SW480 (cell line): ENCODE measurements at regions not wholly inside any gene's neighbourhood (a gene's known extent, or its start where the extent isn't known, plus 50 kb on each side); places are given as distances from the start of the nearest gene placed in this dataset.

ENCODE experiments used
- DNase-seq: peaks from one replicate; pipeline ENCODE4 v3.0.0-alpha.2; 2016; ENCODE audit warnings: low spot score

GRCh38 chr1:116262995-116263385 lies 110.1 kb upstream of the ATP1A1 start:
- DNase-seq: no peak

- DNase-seq: no peak
Measured at GRCh38 chr1:116265931-116266863, 106.8 kb upstream of the ATP1A1 start.

GRCh38 chr1:116266864-116267212 lies 106.2 kb upstream of the ATP1A1 start:
- no peak for DNase-seq

GRCh38 chr1:116268211-116268610 lies 104.8 kb upstream of the ATP1A1 start:
- peak; percentile 68 for DNase-seq

DNA sequence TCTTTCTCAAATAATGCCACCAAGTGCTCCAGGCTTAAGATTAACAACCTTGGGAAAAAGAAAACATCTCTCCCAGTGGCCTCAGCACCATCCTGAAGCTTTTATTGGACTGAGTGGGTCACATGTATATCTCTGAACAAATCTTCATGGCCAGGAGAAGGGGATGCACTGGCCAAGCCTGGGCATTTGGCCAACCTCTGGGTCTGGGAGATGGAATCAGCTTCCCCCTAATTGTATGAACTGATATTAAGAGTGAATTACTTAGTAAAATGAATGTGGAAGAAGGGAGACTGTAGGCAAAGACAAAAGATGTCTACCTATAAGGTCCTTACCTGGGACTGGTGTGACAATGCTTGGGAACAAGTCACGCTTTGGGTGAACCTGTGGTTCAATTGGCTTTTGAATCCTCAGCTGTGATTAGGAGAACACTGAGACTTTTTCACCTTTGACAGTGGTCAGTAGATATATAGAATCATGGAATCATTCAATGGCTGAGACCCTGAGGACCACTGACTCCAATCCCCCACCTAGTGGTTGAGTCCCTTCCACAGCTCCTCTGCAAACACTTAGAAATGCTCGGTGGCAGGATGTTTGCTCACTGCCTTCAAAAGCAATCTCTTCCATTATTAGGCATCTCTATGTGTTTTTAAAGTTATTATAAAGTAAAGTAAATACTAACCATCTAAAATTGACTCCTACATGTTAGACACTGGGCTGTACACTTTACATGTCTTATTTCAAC lies 102.6 kb upstream of the ATP1A1 start:
- no peak for DNase-seq

GRCh38 chr1:116273042-116273783 lies 99.8 kb upstream of the ATP1A1 start:
- DNase-seq: no peak

- DNase-seq: no peak
Measured at GRCh38 chr1:116276532-116276931, 96.5 kb upstream of the ATP1A1 start.

DNA sequence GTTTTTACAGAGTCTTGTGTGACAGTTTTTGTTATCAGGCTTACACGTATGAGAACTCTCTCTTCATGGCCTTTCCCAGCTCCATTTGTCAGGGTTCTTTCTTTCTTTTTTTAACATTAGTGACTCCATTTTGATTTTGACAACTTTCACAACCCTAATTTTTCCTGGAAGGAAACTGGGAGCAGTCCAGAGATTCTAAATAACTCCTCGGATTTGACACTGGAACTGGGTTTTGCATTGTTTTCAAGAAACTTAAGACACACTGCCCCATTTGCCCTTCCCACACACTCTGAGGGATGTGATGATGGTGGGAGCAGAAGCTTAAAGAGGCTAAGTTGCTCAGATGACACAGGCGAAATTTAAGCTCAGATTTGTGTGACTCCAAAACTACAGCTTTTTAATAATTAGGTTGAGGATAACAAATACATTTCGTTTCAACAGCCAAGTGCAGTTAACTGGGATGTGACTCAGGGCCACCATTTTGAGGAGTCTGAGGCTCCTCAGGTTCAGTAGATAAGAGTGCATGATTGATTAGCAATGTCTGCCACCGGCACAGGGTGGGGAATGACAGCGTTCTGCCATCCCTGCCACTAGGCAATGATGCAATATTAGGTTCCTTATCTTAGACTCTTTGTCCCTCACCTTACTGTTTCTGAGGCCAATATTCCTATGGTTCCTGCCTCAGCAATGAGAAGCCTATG lies 95.1 kb upstream of the ATP1A1 start:
- no peak for DNase-seq

DNA sequence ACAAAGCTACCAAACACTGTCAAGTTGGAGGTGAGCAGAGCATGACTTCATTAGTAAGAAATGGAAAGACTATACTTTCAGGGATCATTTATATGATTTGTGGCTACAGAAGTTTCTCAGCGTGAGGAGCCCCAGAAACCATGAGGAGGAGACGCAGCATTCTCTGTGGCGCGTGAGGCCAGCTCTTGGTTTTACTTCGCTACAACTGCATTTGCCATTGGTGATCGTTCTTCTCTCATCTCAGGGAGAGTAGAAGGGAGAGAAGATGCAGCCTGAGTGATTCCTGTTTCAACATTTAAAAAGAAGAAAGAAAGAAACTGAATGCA lies 94.5 kb upstream of the ATP1A1 start:
- DNase-seq: no peak

DNA sequence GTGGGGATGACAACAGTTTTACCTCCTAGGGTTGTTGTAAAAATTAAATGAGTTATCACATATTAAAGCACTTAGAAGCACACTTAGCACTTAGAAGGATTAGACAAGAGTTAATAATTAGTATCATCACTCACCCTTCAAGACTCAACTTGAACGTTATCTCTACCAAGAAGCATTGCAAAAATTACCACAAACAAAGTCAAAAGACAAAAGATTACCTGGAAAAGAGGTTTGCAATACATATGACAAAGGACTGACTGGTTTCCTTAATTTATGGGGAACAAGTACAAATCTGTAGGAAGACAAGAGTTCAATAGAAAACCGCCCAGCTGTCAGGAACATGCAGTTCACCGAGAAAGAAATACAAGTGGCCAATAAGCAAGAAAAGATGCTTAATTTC lies 93.3 kb upstream of the ATP1A1 start:
- DNase-seq: no peak

DNA sequence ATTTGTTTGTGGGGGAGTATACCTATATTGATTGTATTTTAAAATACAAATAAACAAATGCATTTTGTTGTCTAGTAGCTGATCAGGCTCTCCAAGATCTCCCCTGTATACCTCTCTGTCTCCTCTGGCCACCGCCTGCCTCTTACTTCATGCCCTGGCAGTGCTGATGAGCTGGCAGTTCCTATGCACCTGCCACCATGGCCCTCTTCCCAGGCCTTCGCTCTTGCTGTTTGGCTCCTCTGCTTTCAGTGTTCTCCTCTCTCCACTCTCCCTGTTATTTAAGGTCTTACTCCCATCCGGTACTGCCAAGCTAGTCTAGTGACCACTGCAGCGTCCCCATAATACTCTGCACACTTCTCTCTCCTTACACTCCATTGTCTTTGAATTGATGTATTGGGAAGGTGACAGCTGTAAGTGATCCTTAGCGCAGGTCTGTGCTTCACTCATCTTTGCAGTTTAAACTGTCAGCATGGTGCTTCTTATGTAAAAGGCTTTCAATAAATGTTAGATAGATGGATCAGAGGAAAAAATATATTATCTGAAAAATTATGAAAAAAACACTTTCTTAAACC lies 88.1 kb upstream of the ATP1A1 start:
- no peak for DNase-seq

DNA sequence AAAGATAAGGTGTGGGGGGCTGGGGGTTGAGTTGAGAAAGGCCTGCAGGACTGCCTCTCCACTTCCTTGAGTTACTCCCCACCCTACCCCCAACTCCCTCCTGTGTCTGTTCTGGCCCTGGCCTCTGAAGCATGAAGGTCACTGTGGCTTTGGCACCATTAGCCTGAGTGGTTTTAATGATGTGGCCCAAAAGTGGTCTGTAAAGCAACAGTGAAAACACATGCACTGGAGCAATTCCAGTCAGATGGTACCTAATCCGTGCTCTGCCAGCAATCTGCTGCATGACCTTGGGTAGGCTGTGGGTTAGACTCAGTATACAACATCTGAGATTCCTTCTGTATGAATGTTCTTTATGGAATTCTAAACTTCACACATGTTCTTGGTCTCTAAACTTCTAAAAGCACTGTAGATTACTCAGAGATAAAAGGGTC lies 86.5 kb upstream of the ATP1A1 start:
- DNase-seq: no peak

- DNase-seq: no peak
Measured at GRCh38 chr1:116287341-116288200, 85.5 kb upstream of the ATP1A1 start.

DNA sequence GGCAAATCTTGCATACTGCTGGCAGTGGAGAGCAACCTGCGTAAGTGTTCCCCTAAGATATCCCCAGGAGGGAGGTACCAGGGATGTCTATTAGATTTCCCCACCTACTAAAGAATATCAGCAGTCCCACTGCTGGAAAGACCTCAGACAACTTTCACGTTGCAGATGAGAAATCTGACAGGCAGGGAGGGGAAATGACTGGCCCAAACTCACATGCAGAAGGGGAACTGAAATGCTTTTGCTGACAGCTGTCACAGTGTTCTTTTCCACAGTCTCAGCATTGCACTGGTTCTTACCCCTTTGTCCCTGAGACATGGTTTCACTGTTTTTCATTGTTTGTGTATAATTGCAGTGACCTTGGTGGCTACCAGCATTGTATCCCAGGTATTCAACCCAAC lies 84.8 kb upstream of the ATP1A1 start:
- DNase-seq: no peak

DNA sequence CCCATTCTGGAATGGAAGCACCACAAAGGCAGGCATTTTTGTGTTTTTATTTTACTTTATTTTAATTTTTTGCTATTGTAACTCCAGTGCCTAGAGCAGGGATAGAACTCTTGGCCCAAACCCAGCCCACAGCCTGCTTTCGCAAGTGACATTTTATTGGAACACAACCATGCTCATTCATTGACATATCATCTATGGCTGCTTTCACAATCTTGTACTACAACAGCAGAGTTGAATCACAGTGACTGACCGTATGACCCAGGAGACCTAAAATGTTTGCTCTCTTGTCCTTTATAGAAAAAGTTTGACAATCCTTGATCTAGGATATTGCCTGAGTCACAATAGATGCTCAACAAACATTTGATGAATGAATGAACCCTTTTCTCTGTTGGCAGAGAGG lies 83.9 kb upstream of the ATP1A1 start:
- no peak for DNase-seq

DNA sequence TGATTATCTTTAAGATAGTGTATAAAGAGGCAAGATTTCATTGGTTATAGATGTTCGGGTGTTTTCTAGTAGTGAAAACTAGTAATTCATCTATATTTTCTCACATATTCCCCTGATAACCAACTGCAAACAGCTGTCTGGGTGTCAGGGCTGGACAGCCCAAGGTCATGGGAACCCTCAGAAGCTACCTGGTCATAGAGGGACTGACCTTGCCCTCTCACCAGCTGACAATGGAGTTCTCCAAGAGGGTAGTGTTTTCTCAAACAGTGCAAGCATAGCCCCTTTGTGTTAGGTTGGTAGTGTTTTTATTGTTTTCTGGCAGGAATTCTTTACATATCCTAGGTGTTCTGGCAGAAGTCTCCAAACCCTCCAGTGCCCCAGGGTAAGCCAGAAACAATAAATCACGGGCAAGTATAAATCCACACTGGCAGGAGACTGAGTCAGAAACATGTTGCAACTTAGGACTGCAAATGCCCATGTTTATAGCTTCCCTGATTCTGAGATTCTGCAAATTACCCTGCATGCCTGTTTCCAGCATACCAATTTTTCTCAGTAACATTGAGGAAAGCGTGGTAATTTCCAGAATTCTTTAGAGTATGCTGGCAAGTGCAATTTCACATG lies 82.8 kb upstream of the ATP1A1 start:
- no peak for DNase-seq

DNA sequence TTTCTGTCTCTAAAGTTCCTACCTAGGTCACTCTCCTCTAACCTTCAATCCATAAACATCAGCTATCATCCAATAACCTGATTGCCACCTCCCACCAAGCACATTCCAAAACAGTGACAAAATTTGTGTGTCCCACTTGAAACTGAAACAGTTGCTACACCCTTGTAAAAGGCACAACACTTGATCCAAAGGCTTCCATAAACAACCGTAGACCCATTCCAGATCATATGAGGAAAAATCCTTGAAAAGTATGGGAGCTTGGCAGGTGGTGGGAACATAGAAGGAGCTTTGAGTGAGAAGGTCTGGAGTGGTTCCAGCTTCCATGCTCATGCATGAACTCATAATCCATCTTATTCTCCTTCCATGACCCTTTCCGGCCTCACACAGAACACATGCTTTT lies 82.0 kb upstream of the ATP1A1 start:
- no peak for DNase-seq

GRCh38 chr1:116292929-116293725 lies 79.9 kb upstream of the ATP1A1 start:
- DNase-seq: no peak

GRCh38 chr1:116297495-116298212 lies 75.4 kb upstream of the ATP1A1 start:
- DNase-seq: no peak
